Endothelial cell of umbilical vein (primary cell): ENCODE measurements at regions not wholly inside any gene's neighbourhood (a gene's known extent, or its start where the extent isn't known, plus 50 kb on each side); places are given as distances from the start of the nearest gene placed in this dataset.

Experiments
- EZH2 ChIP-seq: IDR thresholded peaks from 2 replicates; pipeline ENCODE4 v1.6.1; 2012; ENCODE audit warnings: borderline replicate concordance, low read depth, mild to moderate bottlenecking, moderate library complexity, low read length, inconsistent platforms; ENCODE audit not compliant: severe bottlenecking
- MYC ChIP-seq: IDR thresholded peaks from one replicate; pipeline ENCODE4 v1.6.1; 2011; ENCODE audit warnings: mild to moderate bottlenecking, low read depth, low read length
- POLR2A ChIP-seq: IDR thresholded peaks from 2 replicates; pipeline ENCODE4 v1.6.1; 2012; ENCODE audit warnings: low read depth, mild to moderate bottlenecking, control low read depth, low read length
- POLR2AphosphoS5 ChIP-seq: IDR thresholded peaks from 2 replicates; pipeline ENCODE4 v1.6.1; 2012; ENCODE audit warnings: low read depth, mild to moderate bottlenecking, control low read depth, low read length, moderate library complexity; ENCODE audit not compliant: insufficient read depth
- TF ChIP-seq, protein P1 (sequence below), 2 donors: IDR thresholded peaks; 1 replicate in 1 of 2; 2 replicates in 1 of 2; pipeline ENCODE4 v1.5.1; 2011; ENCODE audit warnings: low read length in 2 of 2, mild to moderate bottlenecking in 2 of 2, moderate library complexity in 2 of 2, control low read depth in 1 of 2, inconsistent platforms in 1 of 2, low read depth in 1 of 2; ENCODE audit not compliant: insufficient read depth in 1 of 2; ENCODE audit errors: extremely low read depth in 1 of 2
- TF ChIP-seq, protein P2 (sequence below): IDR thresholded peaks from 2 replicates; pipeline ENCODE4 v1.6.1; 2011; ENCODE audit not compliant: insufficient read depth, insufficient read length

DNA sequence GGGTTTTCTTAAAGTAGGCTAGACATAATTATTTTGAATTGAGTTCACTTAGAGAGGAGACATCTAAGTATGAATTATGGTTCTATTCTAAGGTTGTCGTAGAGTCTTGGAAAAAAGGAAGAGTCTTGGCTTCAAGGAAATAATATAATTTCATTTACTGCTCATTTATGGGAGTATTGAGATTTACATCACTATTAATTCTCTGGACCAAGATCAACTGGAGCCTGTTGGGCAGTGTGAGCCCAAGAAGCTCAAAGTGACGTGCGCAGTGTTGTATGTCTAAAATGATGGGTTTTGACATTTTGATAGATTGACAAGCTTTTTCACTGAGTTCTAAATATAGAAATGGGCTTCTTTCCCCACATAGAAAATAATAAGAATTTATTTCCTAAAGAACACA, 154.7 kb downstream of the QPCT start:
- TF ChIP-seq, protein P1, sequence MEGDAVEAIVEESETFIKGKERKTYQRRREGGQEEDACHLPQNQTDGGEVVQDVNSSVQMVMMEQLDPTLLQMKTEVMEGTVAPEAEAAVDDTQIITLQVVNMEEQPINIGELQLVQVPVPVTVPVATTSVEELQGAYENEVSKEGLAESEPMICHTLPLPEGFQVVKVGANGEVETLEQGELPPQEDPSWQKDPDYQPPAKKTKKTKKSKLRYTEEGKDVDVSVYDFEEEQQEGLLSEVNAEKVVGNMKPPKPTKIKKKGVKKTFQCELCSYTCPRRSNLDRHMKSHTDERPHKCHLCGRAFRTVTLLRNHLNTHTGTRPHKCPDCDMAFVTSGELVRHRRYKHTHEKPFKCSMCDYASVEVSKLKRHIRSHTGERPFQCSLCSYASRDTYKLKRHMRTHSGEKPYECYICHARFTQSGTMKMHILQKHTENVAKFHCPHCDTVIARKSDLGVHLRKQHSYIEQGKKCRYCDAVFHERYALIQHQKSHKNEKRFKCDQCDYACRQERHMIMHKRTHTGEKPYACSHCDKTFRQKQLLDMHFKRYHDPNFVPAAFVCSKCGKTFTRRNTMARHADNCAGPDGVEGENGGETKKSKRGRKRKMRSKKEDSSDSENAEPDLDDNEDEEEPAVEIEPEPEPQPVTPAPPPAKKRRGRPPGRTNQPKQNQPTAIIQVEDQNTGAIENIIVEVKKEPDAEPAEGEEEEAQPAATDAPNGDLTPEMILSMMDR (IDR thresholded peaks at IDR 0.05; ENCODE audit: extremely low read depth in 1 of 2, insufficient read depth in 1 of 2, low read depth in 1 of 2, low read length in 2 of 2), result no peak
- TF ChIP-seq POLR2AphosphoS5 (no peak), EZH2 (no peak), POLR2A (no peak), MYC (no peak)
- TF ChIP-seq, protein P2, sequence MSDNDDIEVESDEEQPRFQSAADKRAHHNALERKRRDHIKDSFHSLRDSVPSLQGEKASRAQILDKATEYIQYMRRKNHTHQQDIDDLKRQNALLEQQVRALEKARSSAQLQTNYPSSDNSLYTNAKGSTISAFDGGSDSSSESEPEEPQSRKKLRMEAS, result no peak
